Colonic mucosa (tissue), 4 donors: ENCODE measurements at regions not wholly inside any gene's neighbourhood (a gene's known extent, or its start where the extent isn't known, plus 50 kb on each side); places are given as distances from the start of the nearest gene placed in this dataset.
"Not testable (repeated sequence)": the region's sequence is repeated elsewhere in the genome, so short reads cannot be mapped to it uniquely, and the experiment has no call there.

Source experiments
- DNase-seq: peaks from one replicate; pipeline ENCODE4 v3.0.0-alpha.2; 2020
- H3K27ac ChIP-seq: fragments of 200-600 bp; one replicate; pipeline ENCODE4 v1.8.0; 2021
- H3K27me3 ChIP-seq: fragments of 200-600 bp; one replicate; pipeline ENCODE4 v1.8.0; 2021
- H3K36me3 ChIP-seq: fragments of 200-600 bp; one replicate; pipeline ENCODE4 v1.8.0; 2021
- H3K4me1 ChIP-seq: fragments of 200-600 bp; one replicate; pipeline ENCODE4 v1.8.0; 2021; ENCODE audit warnings: mild to moderate bottlenecking
- H3K4me3 ChIP-seq: fragments of 200-600 bp; one replicate; pipeline ENCODE4 v1.8.0; 2021
- H3K9ac ChIP-seq, 2 donors: one replicate each; pipeline ENCODE4 v1.7.0; 2013; ENCODE audit warnings: control low read depth in 2 of 2, low read depth in 2 of 2, low read length in 2 of 2
- H3K9me3 ChIP-seq: fragments of 200-600 bp; one replicate; pipeline ENCODE4 v1.8.0; 2021
- intact Hi-C: fragments of 100-400 bp; cut with DNase I; formaldehyde crosslinking; loops from one replicate; pipeline ENCODE4 v1.14.1; 2022
- TF ChIP-seq, protein P1 (sequence below): fragments of 200-600 bp; IDR thresholded peaks from one replicate; pipeline ENCODE4 v1.8.0; 2022; ENCODE audit warnings: antibody characterized with exemption, mild to moderate bottlenecking
- donor health status: healthy.
- donor health status: DM: no; HTN: no; CAD: no.
- donor health status: DM: no; HTN: no; CAD: no.

GRCh38 chr6:156194981-156195380, 582.2 kb upstream of the ARID1B start:
- Histone ChIP-seq H3K4me3 (no peak overlapping the region), H3K4me1 (no peaks in the 10 kb centered on the region), H3K27me3 (no peaks in the 10 kb centered on the region), H3K9ac (no peak overlapping the region), H3K36me3 (no peaks in the 10 kb centered on the region), H3K9me3 (no peaks in the 10 kb centered on the region), H3K27ac (no peak overlapping the region)
- intact Hi-C loops, result no loop called here
- TF ChIP-seq, protein P1, sequence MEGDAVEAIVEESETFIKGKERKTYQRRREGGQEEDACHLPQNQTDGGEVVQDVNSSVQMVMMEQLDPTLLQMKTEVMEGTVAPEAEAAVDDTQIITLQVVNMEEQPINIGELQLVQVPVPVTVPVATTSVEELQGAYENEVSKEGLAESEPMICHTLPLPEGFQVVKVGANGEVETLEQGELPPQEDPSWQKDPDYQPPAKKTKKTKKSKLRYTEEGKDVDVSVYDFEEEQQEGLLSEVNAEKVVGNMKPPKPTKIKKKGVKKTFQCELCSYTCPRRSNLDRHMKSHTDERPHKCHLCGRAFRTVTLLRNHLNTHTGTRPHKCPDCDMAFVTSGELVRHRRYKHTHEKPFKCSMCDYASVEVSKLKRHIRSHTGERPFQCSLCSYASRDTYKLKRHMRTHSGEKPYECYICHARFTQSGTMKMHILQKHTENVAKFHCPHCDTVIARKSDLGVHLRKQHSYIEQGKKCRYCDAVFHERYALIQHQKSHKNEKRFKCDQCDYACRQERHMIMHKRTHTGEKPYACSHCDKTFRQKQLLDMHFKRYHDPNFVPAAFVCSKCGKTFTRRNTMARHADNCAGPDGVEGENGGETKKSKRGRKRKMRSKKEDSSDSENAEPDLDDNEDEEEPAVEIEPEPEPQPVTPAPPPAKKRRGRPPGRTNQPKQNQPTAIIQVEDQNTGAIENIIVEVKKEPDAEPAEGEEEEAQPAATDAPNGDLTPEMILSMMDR, result no peak
- no peak for DNase-seq

DNA sequence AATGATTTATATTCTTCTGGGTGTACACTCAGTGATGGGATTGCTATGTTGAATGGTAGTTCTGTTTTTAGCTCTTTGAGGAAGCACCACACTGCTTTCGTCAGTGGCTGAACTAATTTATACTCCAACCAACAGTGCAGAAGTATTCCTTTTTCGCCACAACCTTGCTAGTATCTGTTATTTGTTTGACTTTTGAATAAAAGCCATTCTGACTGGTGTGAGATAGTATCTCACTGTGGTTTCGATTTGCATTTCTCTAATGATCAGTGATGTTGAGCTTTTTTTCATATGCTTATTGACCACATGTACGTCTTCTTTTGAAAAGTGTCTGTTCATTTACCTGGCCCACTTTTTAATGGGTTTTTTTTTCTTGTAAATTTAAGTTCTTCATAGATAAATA, 583.8 kb upstream of the ARID1B start:
- H3K4me3 ChIP-seq, result no peak overlapping the region
- no peaks in the 10 kb centered on the region for H3K36me3 ChIP-seq

GRCh38 chr6:156191895-156192294, 585.3 kb upstream of the ARID1B start:
- DNase-seq, result no peak
- no peaks in the 10 kb centered on the region for H3K36me3 ChIP-seq
- intact Hi-C loops, result no loop called here
- H3K27ac ChIP-seq, result no peak overlapping the region
- no peak overlapping the region for H3K4me3 ChIP-seq
- no peaks in the 10 kb centered on the region for H3K27me3 ChIP-seq
- no peaks in the 10 kb centered on the region for H3K4me1 ChIP-seq
- H3K9me3 ChIP-seq, result no peaks in the 10 kb centered on the region
- TF ChIP-seq, protein P1, result no peak
- H3K9ac ChIP-seq, result no peak overlapping the region

More for the DNA sequence above, 583.8 kb upstream of the ARID1B start:
- TF ChIP-seq, protein P1, result no peak
- no peaks in the 10 kb centered on the region for H3K9me3 ChIP-seq
- H3K4me1 ChIP-seq, result no peaks in the 10 kb centered on the region
- intact Hi-C loops, result no loop called here
- no peaks in the 10 kb centered on the region for H3K27me3 ChIP-seq
- H3K27ac ChIP-seq, result no peak overlapping the region
- H3K9ac ChIP-seq, result no peak overlapping the region
- DNase-seq, result no peak

- H3K9me3 ChIP-seq, H3K27me3 ChIP-seq, intact Hi-C loops, H3K4me1 ChIP-seq, H3K9ac ChIP-seq, H3K4me3 ChIP-seq, H3K36me3 ChIP-seq, DNase-seq, H3K27ac ChIP-seq: not testable (repeated sequence)
These were observed 585.8 kb upstream of the ARID1B start for GRCh38 chr6:156191390-156191789.

- H3K27me3 ChIP-seq, result no peaks in the 10 kb centered on the region
- H3K36me3 ChIP-seq, result no peaks in the 10 kb centered on the region
- H3K9me3 ChIP-seq, result no peaks in the 10 kb centered on the region
- DNase-seq, result no peak
- no peaks in the 10 kb centered on the region for H3K4me1 ChIP-seq
- no peak overlapping the region for H3K4me3 ChIP-seq
- intact Hi-C loops, result no loop called here
- H3K27ac ChIP-seq, result no peak overlapping the region
- TF ChIP-seq, protein P1, result no peak
- H3K9ac ChIP-seq, result no peak overlapping the region
These were observed 586.9 kb upstream of the ARID1B start for GRCh38 chr6:156190270-156190669.

DNA sequence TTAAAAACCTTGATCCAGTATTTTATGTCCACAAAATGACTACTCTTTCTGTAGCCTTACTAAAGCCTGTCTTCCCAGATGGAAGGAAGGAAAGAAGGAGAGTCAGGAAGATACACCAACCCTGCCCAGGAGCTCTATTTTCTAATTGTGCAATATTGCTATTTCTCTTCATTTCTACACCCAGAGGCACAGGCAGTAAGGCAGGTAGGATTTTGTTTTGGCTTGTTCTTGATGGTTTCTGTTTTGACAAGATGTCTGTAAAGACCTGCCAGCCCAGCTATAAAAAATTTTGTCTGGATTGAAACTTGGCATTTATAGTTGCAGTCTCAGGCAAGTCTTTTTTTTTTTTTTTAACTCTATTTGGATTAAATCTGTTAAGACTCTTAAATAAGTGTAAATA, 587.5 kb upstream of the ARID1B start:
- H3K4me1 ChIP-seq, result no peaks in the 10 kb centered on the region
- DNase-seq, result no peak
- TF ChIP-seq, protein P1, result no peak
- no peak overlapping the region for H3K9ac ChIP-seq
- intact Hi-C loops, result no loop called here
- no peak overlapping the region for H3K27ac ChIP-seq
- no peak overlapping the region for H3K4me3 ChIP-seq
- H3K27me3 ChIP-seq, result no peaks in the 10 kb centered on the region
- no peaks in the 10 kb centered on the region for H3K9me3 ChIP-seq
- no peaks in the 10 kb centered on the region for H3K36me3 ChIP-seq
